HCT116 (cell line): ENCODE measurements at regions not wholly inside any gene's neighbourhood (a gene's known extent, or its start where the extent isn't known, plus 50 kb on each side); places are given as distances from the start of the nearest gene placed in this dataset.

Source experiments
- ATAC-seq: fragments of 200-7000 bp; cut with Tn5 transposase; 2 replicates; pipeline ENCODE4 v1.9.1; 2020; ENCODE audit warnings: mild to moderate bottlenecking, moderate library complexity
- BruUV-seq: library from RNA; stranded (reverse); fragments of 400-500 nt; replicated peaks from 2 replicates; lab custom pipeline; 2021; lab: Mats Ljungman, UMichigan
- CTCF ChIA-PET: fragments of 300-600 bp; sonication (Branson Sonifier 250); formaldehyde crosslinking; loops from one replicate; lab custom pipeline; 2021; ENCODE audit warnings: antibody characterized with exemption; lab: Charles Lee
- POLR2A ChIA-PET: fragments of 300-600, 350-600 bp; sonication (Branson Sonifier 250); formaldehyde crosslinking; loops from one replicate; lab custom pipeline; 2021; ENCODE audit warnings: antibody characterized with exemption; lab: Charles Lee
- RAD21 ChIA-PET, 2 experiments: fragments of 300-600 bp; sonication (Branson Sonifier 250); formaldehyde crosslinking; loops; one replicate each; lab custom pipeline; 2023; ENCODE audit warnings: low total read pairs in 2 of 2; ENCODE audit not compliant: uncharacterized antibody in 2 of 2, unreplicated experiment in 2 of 2, low non-redundant PET in 1 of 2; lab: Charles Lee
- DNase-seq: peaks from one replicate; pipeline ENCODE4 v3.0.0-alpha.2; 2010; ENCODE audit warnings: low read depth, low spot score
- H2AFZ ChIP-seq: fragments of 200-600 bp; shearing (Covaris generic), sonication (generic); 2 replicates; pipeline ENCODE4 v1.6.1; 2017; ENCODE audit warnings: low read depth, mixed run types, mixed read lengths, antibody characterized with exemption, low read length; ENCODE audit not compliant: poor library complexity, severe bottlenecking
- H3K27ac ChIP-seq: 2 replicates; pipeline ENCODE4 v1.5.1; 2012; ENCODE audit warnings: low read depth, low read length
- H3K27me3 ChIP-seq: fragments of 200-600 bp; sonication (generic); 2 replicates; pipeline ENCODE4 v1.6.1; 2016; ENCODE audit warnings: mixed run types, low read length, mixed read lengths; ENCODE audit not compliant: insufficient read depth
- H3K36me3 ChIP-seq, 2 experiments: fragments of 200-500 bp in 1 of 2; fragments of 200-600 bp in 1 of 2; sonication (Bioruptor generic) in 1 of 2; sonication (generic) in 1 of 2; 2 replicates each; pipeline versions ENCODE4 v1.5.1 to v1.6.1; 2014 to 2016; ENCODE audit warnings: low read length in 2 of 2, inconsistent platforms in 1 of 2, mixed read lengths in 1 of 2, mixed run types in 1 of 2; ENCODE audit not compliant: insufficient read depth in 2 of 2, control insufficient read depth in 1 of 2
- H3K4me1 ChIP-seq, 2 experiments: fragments of 200-600 bp in 1 of 2; sonication (generic) in 1 of 2; 2 replicates each; pipeline versions ENCODE4 v1.5.1 to v1.6.1; 2012 to 2017; ENCODE audit warnings: low read length in 2 of 2, inconsistent platforms in 1 of 2, mild to moderate bottlenecking in 1 of 2, mixed read lengths in 1 of 2, mixed run types in 1 of 2, moderate library complexity in 1 of 2; ENCODE audit not compliant: insufficient read depth in 2 of 2, control insufficient read depth in 1 of 2
- H3K4me2 ChIP-seq: fragments of 200-600 bp; sonication (generic); 2 replicates; pipeline ENCODE4 v1.6.1; 2017; ENCODE audit warnings: mixed run types, low read length, mixed read lengths
- H3K4me3 ChIP-seq, 2 experiments: fragments of 200-600 bp in 1 of 2; sonication (generic) in 1 of 2; replicated peaks in 1 of 2; 2 replicates each; pipeline ENCODE4 v1.5.1; 2011 to 2016; ENCODE audit warnings: low read length in 2 of 2, control low read depth in 1 of 2, low read depth in 1 of 2, mild to moderate bottlenecking in 1 of 2, mixed read lengths in 1 of 2, mixed run types in 1 of 2
- H3K79me2 ChIP-seq: fragments of 200-600 bp; sonication (generic); 2 replicates; pipeline ENCODE4 v1.6.1; 2017; ENCODE audit warnings: mild to moderate bottlenecking, mixed run types, low read length, moderate library complexity, mixed read lengths; ENCODE audit not compliant: insufficient read depth
- H3K9ac ChIP-seq: fragments of 200-600 bp; sonication (generic); 2 replicates; pipeline ENCODE4 v1.6.1; 2016; ENCODE audit warnings: low read length, mixed read lengths
- H3K9me2 ChIP-seq: fragments of 200-600 bp; sonication (generic), shearing (Covaris generic); 2 replicates; pipeline ENCODE4 v1.6.1; 2017; ENCODE audit warnings: mixed run types, mild to moderate bottlenecking, moderate library complexity; ENCODE audit not compliant: insufficient read depth
- H3K9me3 ChIP-seq, 2 experiments: fragments of 200-500 bp in 1 of 2; fragments of 200-600 bp in 1 of 2; sonication (Bioruptor generic) in 1 of 2; sonication (generic) in 1 of 2; 2 replicates each; pipeline ENCODE4 v1.6.1; 2014 to 2017; ENCODE audit warnings: low read length in 2 of 2, mixed read lengths in 2 of 2, inconsistent platforms in 1 of 2, low read depth in 1 of 2, mild to moderate bottlenecking in 1 of 2, mixed run types in 1 of 2, moderate library complexity in 1 of 2; ENCODE audit not compliant: control insufficient read depth in 1 of 2, insufficient read depth in 1 of 2
- H4K20me1 ChIP-seq: fragments of 200-600 bp; sonication (generic), shearing (Covaris generic); 2 replicates; pipeline ENCODE4 v1.6.1; 2017; ENCODE audit warnings: mixed run types, mild to moderate bottlenecking, moderate library complexity; ENCODE audit not compliant: insufficient read depth
- CEBPB ChIP-seq: IDR thresholded peaks from 2 replicates; pipeline ENCODE4 v1.6.1; 2012; ENCODE audit warnings: low read depth
- ELF1 ChIP-seq: IDR thresholded peaks from 2 replicates; pipeline ENCODE4 v1.6.1; 2012; ENCODE audit warnings: low read depth, borderline replicate concordance
- EZH2 ChIP-seq: fragments of 200-600 bp; sonication (generic); IDR thresholded peaks from 2 replicates; pipeline ENCODE4 v1.6.1; 2017; ENCODE audit warnings: antibody characterized with exemption, mixed run types
- EZH2phosphoT487 ChIP-seq: fragments of 200-600 bp; IDR thresholded peaks from 2 replicates; pipeline ENCODE4 v1.6.1; 2018; ENCODE audit warnings: antibody characterized with exemption, borderline replicate concordance
- MAX ChIP-seq: IDR thresholded peaks from 2 replicates; pipeline ENCODE4 v1.6.1; 2012
- POLR2AphosphoS5 ChIP-seq: IDR thresholded peaks from 2 replicates; pipeline ENCODE4 v1.6.1; 2011; ENCODE audit warnings: mild to moderate bottlenecking, low read depth, low read length, moderate library complexity
- RAD21 ChIP-seq: IDR thresholded peaks from 2 replicates; pipeline ENCODE4 v1.6.1; 2012; ENCODE audit warnings: low read depth, mild to moderate bottlenecking
- REST ChIP-seq: IDR thresholded peaks from 2 replicates; pipeline ENCODE4 v1.6.1; 2012; ENCODE audit warnings: low read depth
- SP1 ChIP-seq: IDR thresholded peaks from 2 replicates; pipeline ENCODE4 v1.6.1; 2012; ENCODE audit warnings: low read depth
- SRF ChIP-seq: IDR thresholded peaks from 2 replicates; pipeline ENCODE4 v1.6.1; 2012; ENCODE audit warnings: low read depth
- YY1 ChIP-seq: IDR thresholded peaks from 2 replicates; pipeline ENCODE4 v1.6.1; 2011; ENCODE audit warnings: low read length, low read depth, moderate library complexity, mild to moderate bottlenecking; ENCODE audit not compliant: insufficient replicate concordance; ENCODE audit errors: extremely low read depth
- ZFX ChIP-seq: fragments of 450-650 bp; IDR thresholded peaks from 2 replicates; pipeline ENCODE4 v1.6.1; 2017
- ZNF274 ChIP-seq: fragments of 200-500 bp; sonication (Bioruptor generic); IDR thresholded peaks from 2 replicates; pipeline ENCODE4 v1.6.1; 2014; ENCODE audit warnings: mild to moderate bottlenecking, low read depth, low read length, inconsistent platforms
- intact Hi-C: fragments of 100-400 bp; cut with micrococcal nuclease; formaldehyde crosslinking; loops from 2 replicates; pipeline ENCODE4 v1.10.0; 2022

GRCh38 chr14:28952161-28952560 is 185.6 kb downstream of the FOXG1 start:
- ATAC-seq = no peak
- no peak overlapping the region for H3K4me2 ChIP-seq
- no peaks in the 10 kb centered on the region for H3K27me3 ChIP-seq
- H3K9me3 ChIP-seq = peaks cover 0 to 13% of the 10 kb centered on the region in 2 experiments; a peak in 2 of 4 replicates
- intact Hi-C loops = no loop called here
- H4K20me1 ChIP-seq = no peaks in the 10 kb centered on the region
- no peak overlapping the region for H3K4me3 ChIP-seq
- H3K9ac ChIP-seq = no peak overlapping the region
- no peak overlapping the region for H3K27ac ChIP-seq
- ChIA-PET RAD21 (no interaction called here), POLR2A (no interaction called here), CTCF (no interaction called here)
- no peaks in the 10 kb centered on the region for H3K9me2 ChIP-seq
- H3K4me1 ChIP-seq = no peaks in the 10 kb centered on the region
- DNase-seq = no peak
- BruUV-seq = no TSS peak
- no peak overlapping the region for H2AFZ ChIP-seq
- H3K36me3 ChIP-seq = no peaks in the 10 kb centered on the region
- TF ChIP-seq YY1 (no peak), CEBPB (no peak), MAX (no peak), REST (no peak), ZNF274 (no peak), EZH2 (no peak), RAD21 (no peak), EZH2phosphoT487 (no peak), ZFX (no peak), ELF1 (no peak), SRF (no peak), SP1 (no peak), POLR2AphosphoS5 (no peak)
- no peaks in the 10 kb centered on the region for H3K79me2 ChIP-seq
